Transverse colon (tissue), 4 donors: ENCODE measurements at regions not wholly inside any gene's neighbourhood (a gene's known extent, or its start where the extent isn't known, plus 50 kb on each side); places are given as distances from the start of the nearest gene placed in this dataset.

Experiments
- CTCF ChIP-seq, 5 experiments: fragments of 200-600 bp in 3 of 5; fragments of 450-650 bp in 2 of 5; sonication (generic) in 3 of 5; IDR thresholded peaks; 1 replicate in 2 of 5; 2 replicates in 3 of 5; pipeline ENCODE4 v1.5.1; 2016 to 2017; ENCODE audit warnings: antibody characterized with exemption in 5 of 5, inconsistent platforms in 3 of 5, mild to moderate bottlenecking in 2 of 5, moderate library complexity in 1 of 5
- EP300 ChIP-seq: sonication (generic); formaldehyde crosslinking; IDR thresholded peaks from one replicate; pipeline ENCODE4 v1.6.1; 2017; ENCODE audit warnings: antibody characterized with exemption, low read depth
- POLR2A ChIP-seq: fragments of 450-650 bp; IDR thresholded peaks from one replicate; pipeline ENCODE4 v1.6.1; 2016; ENCODE audit warnings: antibody characterized with exemption, mild to moderate bottlenecking, moderate library complexity
- POLR2AphosphoS5 ChIP-seq, 3 donors: sonication (generic); formaldehyde crosslinking; IDR thresholded peaks; one replicate each; pipeline ENCODE4 v1.6.1; 2016; ENCODE audit warnings: antibody characterized with exemption in 3 of 3

GRCh38 chr17:37813751-37814150, 68.9 kb upstream of the HNF1B start:
- no peak for TF ChIP-seq POLR2A
- no peak for TF ChIP-seq POLR2AphosphoS5 (IDR thresholded peaks at IDR 0.05)
- no peak for TF ChIP-seq CTCF (IDR thresholded peaks at IDR 0.05)
- TF ChIP-seq EP300, result no peak
